GM21576 (cell line): ENCODE measurements at regions not wholly inside any gene's neighbourhood (a gene's known extent, or its start where the extent isn't known, plus 50 kb on each side); places are given as distances from the start of the nearest gene placed in this dataset.

Experiments
- ATAC-seq: cut with Tn5 transposase; IDR thresholded peaks from one replicate; pipeline ENCODE4 v1.9.1; 2021; ENCODE audit warnings: mild to moderate bottlenecking, moderate library complexity; ENCODE audit not compliant: unreplicated experiment

GRCh38 chr5:174229514-174230370 is 184.2 kb downstream of the NSG2 start:
- no peak for ATAC-seq

GRCh38 chr5:174231956-174232487 is 186.5 kb downstream of the NSG2 start:
- no peak for ATAC-seq

- ATAC-seq, result no peak
These were observed 188.9 kb downstream of the NSG2 start for GRCh38 chr5:174234388-174234787.

GRCh38 chr5:174235221-174236011 is 189.9 kb downstream of the NSG2 start:
- no peak for ATAC-seq

GRCh38 chr5:174236070-174236469 is 190.6 kb downstream of the NSG2 start:
- no peak for ATAC-seq

- ATAC-seq, result no peak
These were observed 194.2 kb downstream of the NSG2 start for GRCh38 chr5:174239718-174240117.

- no peak for ATAC-seq
These were observed 197.1 kb downstream of the NSG2 start for GRCh38 chr5:174242573-174242972.

- ATAC-seq, result no peak
These were observed 198.4 kb downstream of the NSG2 start for GRCh38 chr5:174243904-174244303.

GRCh38 chr5:174245516-174246075 is 200.1 kb downstream of the NSG2 start:
- no peak for ATAC-seq

- ATAC-seq, result no peak
These were observed 201.2 kb downstream of the NSG2 start for GRCh38 chr5:174246743-174247142.

- ATAC-seq, result no peak
These were observed 201.8 kb downstream of the NSG2 start for GRCh38 chr5:174247301-174247700.

- ATAC-seq, result no peak
These were observed 205.9 kb downstream of the NSG2 start for GRCh38 chr5:174251305-174252000.

- ATAC-seq, result no peak
These were observed 206.6 kb downstream of the NSG2 start for GRCh38 chr5:174252121-174252520.

- no peak for ATAC-seq
These were observed 214.4 kb downstream of the NSG2 start for GRCh38 chr5:174259696-174260420.

- ATAC-seq, result no peak
These were observed 225.8 kb downstream of the NSG2 start for GRCh38 chr5:174271316-174271715.

GRCh38 chr5:174272671-174273070 is 227.2 kb downstream of the NSG2 start:
- peak; percentile 24 for ATAC-seq

GRCh38 chr5:174273325-174273724 is 227.8 kb downstream of the NSG2 start:
- ATAC-seq, result peak; percentile 93

GRCh38 chr5:174275959-174276358 is 230.5 kb downstream of the NSG2 start:
- ATAC-seq, result no peak

- ATAC-seq, result no peak
These were observed 235.7 kb downstream of the NSG2 start for GRCh38 chr5:174281089-174281760.

GRCh38 chr5:174281855-174282254 is 236.3 kb downstream of the NSG2 start:
- ATAC-seq, result peak; percentile 47
